SK-N-SH treated with all-trans-retinoic acid at 6 μM for 48 hours (cell line): ENCODE measurements at regions not wholly inside any gene's neighbourhood (a gene's known extent, or its start where the extent isn't known, plus 50 kb on each side); places are given as distances from the start of the nearest gene placed in this dataset.

ENCODE experiments used
- ATAC-seq: fragments of 200-7000 bp; cut with Tn5 transposase; 3 replicates; pipeline ENCODE4 v1.9.1; 2020; ENCODE audit warnings: mild to moderate bottlenecking, moderate library complexity
- ARNTL ChIP-seq: fragments of 450-650 bp; formaldehyde crosslinking; IDR thresholded peaks from 2 replicates; pipeline ENCODE4 v1.5.0; 2020; ENCODE audit warnings: low read depth, mild to moderate bottlenecking, moderate library complexity, borderline replicate concordance
- BACH2 ChIP-seq: fragments of 250-450 bp; sonication (Bioruptor Pico); IDR thresholded peaks from 2 replicates; pipeline ENCODE4 v1.9.0; 2021; ENCODE audit warnings: mild to moderate bottlenecking, borderline replicate concordance
- CREB5 ChIP-seq: fragments of 250-450 bp; sonication (Bioruptor Pico); IDR thresholded peaks from 2 replicates; pipeline ENCODE4 v1.5.1; 2020; ENCODE audit warnings: low read depth, mild to moderate bottlenecking, moderate library complexity
- CSDC2 ChIP-seq: fragments of 250-450 bp; sonication (Bioruptor Pico); IDR thresholded peaks from 2 replicates; pipeline ENCODE4 v1.5.0; 2020; ENCODE audit warnings: mild to moderate bottlenecking, moderate library complexity
- ESRRG ChIP-seq: fragments of 250-450 bp; sonication (Bioruptor Pico); IDR thresholded peaks from 2 replicates; pipeline ENCODE4 v1.6.1; 2021; ENCODE audit warnings: mild to moderate bottlenecking
- ISL1 ChIP-seq: fragments of 250-450 bp; sonication (Bioruptor Pico); IDR thresholded peaks from 2 replicates; pipeline ENCODE4 v2.1.2; 2022; ENCODE audit warnings: mild to moderate bottlenecking, moderate library complexity
- PPARA ChIP-seq: fragments of 250-450 bp; sonication (Bioruptor Pico); IDR thresholded peaks from 2 replicates; pipeline ENCODE4 v1.5.0; 2020; ENCODE audit warnings: mild to moderate bottlenecking, borderline replicate concordance
- SNAI2 ChIP-seq: fragments of 250-450 bp; sonication (Bioruptor Pico); IDR thresholded peaks from 2 replicates; pipeline ENCODE4 v1.5.0; 2020; ENCODE audit warnings: mild to moderate bottlenecking, moderate library complexity
- TCF4 ChIP-seq: fragments of 250-450 bp; sonication (Bioruptor Pico); IDR thresholded peaks from 2 replicates; pipeline ENCODE4 v1.8.0; 2021; ENCODE audit warnings: mild to moderate bottlenecking, moderate library complexity, borderline replicate concordance
- TOX ChIP-seq: fragments of 250-450 bp; sonication (Bioruptor Pico); IDR thresholded peaks from 2 replicates; pipeline ENCODE4 v1.8.0; 2021; ENCODE audit warnings: mild to moderate bottlenecking, moderate library complexity, borderline replicate concordance
- TSHZ2 ChIP-seq: fragments of 250-450 bp; sonication (Bioruptor Pico); IDR thresholded peaks from 2 replicates; pipeline ENCODE4 v1.5.0; 2020; ENCODE audit warnings: mild to moderate bottlenecking, moderate library complexity
- ZC3H10 ChIP-seq: fragments of 250-450 bp; sonication (Bioruptor Pico); IDR thresholded peaks from 2 replicates; pipeline ENCODE4 v1.5.1; 2021; ENCODE audit warnings: mild to moderate bottlenecking, moderate library complexity
- ZFP3 ChIP-seq: fragments of 250-450 bp; sonication (Bioruptor Pico); IDR thresholded peaks from 2 replicates; pipeline ENCODE4 v1.5.0; 2020; ENCODE audit warnings: mild to moderate bottlenecking, moderate library complexity
- ZFP30 ChIP-seq: fragments of 450-650 bp; formaldehyde crosslinking; IDR thresholded peaks from 2 replicates; pipeline ENCODE4 v1.5.0; 2022; ENCODE audit warnings: mild to moderate bottlenecking, moderate library complexity
- ZNF565 ChIP-seq: fragments of 450-650 bp; formaldehyde crosslinking; conservative IDR thresholded peaks from 2 replicates; pipeline ENCODE4 v1.5.0; 2020; ENCODE audit warnings: low read depth, mild to moderate bottlenecking, moderate library complexity
- ZNF70 ChIP-seq: fragments of 450-650 bp; formaldehyde crosslinking; IDR thresholded peaks from 2 replicates; pipeline ENCODE4 v1.5.0; 2020; ENCODE audit warnings: mild to moderate bottlenecking, moderate library complexity
- ZNF8 ChIP-seq: fragments of 450-650 bp; formaldehyde crosslinking; IDR thresholded peaks from 2 replicates; pipeline ENCODE4 v1.5.0; 2020; ENCODE audit warnings: mild to moderate bottlenecking, moderate library complexity
- TF ChIP-seq, protein P1 (sequence below): fragments of 250-450 bp; sonication (Bioruptor Pico); IDR thresholded peaks from 2 replicates; pipeline ENCODE4 v1.8.0; 2020; ENCODE audit warnings: mild to moderate bottlenecking, moderate library complexity, borderline replicate concordance
- TF ChIP-seq, protein P2 (sequence below): fragments of 250-450 bp; sonication (Bioruptor Pico); IDR thresholded peaks from 2 replicates; pipeline ENCODE4 v1.8.0; 2021; ENCODE audit warnings: low read depth, mild to moderate bottlenecking, moderate library complexity, borderline replicate concordance

- no peak for ATAC-seq
- TF ChIP-seq BACH2 (no peak), ZC3H10 (CRISPR knock-in tag) (no peak), ZNF70 (CRISPR knock-in tag) (no peak), CREB5 (CRISPR knock-in tag) (no peak), ARNTL (CRISPR knock-in tag) (no peak), ZFP30 (CRISPR knock-in tag) (no peak), TOX (CRISPR knock-in tag) (no peak), CSDC2 (no peak), ZNF8 (no peak), ZFP3 (CRISPR knock-in tag) (no peak), TCF4 (no peak)
Observed at GRCh38 chr3:463252-464192, 267.0 kb downstream of the CHL1 start.

DNA sequence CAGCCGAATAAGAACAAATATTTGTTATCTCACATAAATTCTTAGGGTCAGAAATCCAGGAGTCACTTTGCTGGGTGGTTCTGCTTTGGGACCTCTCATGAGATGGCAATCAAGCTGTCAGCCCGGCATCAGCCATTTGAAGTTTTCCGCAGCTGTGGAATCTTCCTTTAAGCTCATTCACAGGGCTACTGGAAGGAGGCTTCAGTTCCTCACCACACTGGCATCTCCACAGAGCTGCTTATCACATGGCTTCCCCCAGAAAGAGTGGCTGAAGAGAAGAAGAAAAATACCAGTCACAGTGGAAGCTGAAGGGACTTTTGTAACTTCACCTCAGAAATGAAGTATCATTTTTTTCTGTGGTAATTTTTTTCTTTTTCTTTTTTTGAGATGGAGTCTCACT is 267.7 kb downstream of the CHL1 start:
- TF ChIP-seq ESRRG (CRISPR knock-in tag) (no peak), SNAI2 (no peak), ZNF565 (CRISPR knock-in tag) (no peak), ISL1 (CRISPR knock-in tag) (no peak), ZNF8 (no peak)
- no peak for ATAC-seq

GRCh38 chr3:468172-468571 is 271.6 kb downstream of the CHL1 start:
- TF ChIP-seq SNAI2, result no peak
- no peak for TF ChIP-seq ZNF565 (CRISPR knock-in tag)
- TF ChIP-seq ISL1 (CRISPR knock-in tag), result no peak
- no peak for TF ChIP-seq CSDC2
- no peak for TF ChIP-seq ZNF8
- TF ChIP-seq ZNF70 (CRISPR knock-in tag), result no peak
- TF ChIP-seq CREB5 (CRISPR knock-in tag), result no peak
- TF ChIP-seq ZFP30 (CRISPR knock-in tag), result no peak
- TF ChIP-seq PPARA (CRISPR knock-in tag), result no peak
- TF ChIP-seq, all 23 proteins: peak for 0
- no peak for ATAC-seq

DNA sequence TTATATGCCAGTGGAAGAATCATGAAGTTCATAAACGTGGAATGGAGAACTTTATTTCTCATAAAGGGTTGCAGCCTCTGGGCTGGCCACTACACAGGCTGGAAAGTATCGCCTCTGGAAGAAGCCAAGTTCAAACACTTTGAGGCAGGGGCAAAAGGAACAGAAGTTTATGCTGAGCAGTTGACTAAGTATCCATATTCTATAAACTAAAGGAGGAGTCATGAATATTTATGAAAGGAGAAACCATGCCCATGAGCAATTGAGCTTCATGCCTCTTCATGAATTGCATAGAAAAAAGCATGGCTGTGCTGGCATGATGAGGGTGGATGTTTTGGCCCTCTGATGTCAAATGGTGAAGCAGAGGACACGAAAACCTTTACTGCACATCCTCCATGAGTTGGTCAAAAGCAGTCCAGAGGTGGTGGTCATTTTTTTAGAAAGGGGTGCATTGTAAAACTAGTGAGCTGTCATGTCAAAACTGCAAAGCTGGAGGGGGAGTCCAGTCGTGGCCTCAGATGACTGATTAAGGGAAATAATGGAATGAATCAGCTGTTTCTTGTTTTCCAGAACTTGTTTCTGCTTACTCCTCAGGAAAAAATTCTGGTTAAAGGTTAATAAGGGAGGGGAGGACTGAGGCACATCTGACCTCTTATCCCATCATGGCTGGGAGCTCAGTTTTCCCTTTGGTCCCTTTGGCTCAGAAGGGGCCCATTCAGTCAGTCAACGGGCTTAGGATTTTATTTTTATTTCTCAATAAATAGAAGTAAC is 276.7 kb downstream of the CHL1 start:
- ATAC-seq, result no peak
- no peak for TF ChIP-seq ZNF565 (CRISPR knock-in tag)
- TF ChIP-seq BACH2, result no peak
- TF ChIP-seq ESRRG (CRISPR knock-in tag), result no peak
- TF ChIP-seq, protein P1, sequence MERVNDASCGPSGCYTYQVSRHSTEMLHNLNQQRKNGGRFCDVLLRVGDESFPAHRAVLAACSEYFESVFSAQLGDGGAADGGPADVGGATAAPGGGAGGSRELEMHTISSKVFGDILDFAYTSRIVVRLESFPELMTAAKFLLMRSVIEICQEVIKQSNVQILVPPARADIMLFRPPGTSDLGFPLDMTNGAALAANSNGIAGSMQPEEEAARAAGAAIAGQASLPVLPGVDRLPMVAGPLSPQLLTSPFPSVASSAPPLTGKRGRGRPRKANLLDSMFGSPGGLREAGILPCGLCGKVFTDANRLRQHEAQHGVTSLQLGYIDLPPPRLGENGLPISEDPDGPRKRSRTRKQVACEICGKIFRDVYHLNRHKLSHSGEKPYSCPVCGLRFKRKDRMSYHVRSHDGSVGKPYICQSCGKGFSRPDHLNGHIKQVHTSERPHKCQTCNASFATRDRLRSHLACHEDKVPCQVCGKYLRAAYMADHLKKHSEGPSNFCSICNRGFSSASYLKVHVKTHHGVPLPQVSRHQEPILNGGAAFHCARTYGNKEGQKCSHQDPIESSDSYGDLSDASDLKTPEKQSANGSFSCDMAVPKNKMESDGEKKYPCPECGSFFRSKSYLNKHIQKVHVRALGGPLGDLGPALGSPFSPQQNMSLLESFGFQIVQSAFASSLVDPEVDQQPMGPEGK (CRISPR knock-in tag), result no peak
- no peak for TF ChIP-seq TCF4
- TF ChIP-seq CSDC2, result no peak
- TF ChIP-seq TOX (CRISPR knock-in tag), result no peak
- TF ChIP-seq ZFP3 (CRISPR knock-in tag), result no peak
- no peak for TF ChIP-seq ARNTL (CRISPR knock-in tag)
- no peak for TF ChIP-seq SNAI2
- TF ChIP-seq, protein P2, sequence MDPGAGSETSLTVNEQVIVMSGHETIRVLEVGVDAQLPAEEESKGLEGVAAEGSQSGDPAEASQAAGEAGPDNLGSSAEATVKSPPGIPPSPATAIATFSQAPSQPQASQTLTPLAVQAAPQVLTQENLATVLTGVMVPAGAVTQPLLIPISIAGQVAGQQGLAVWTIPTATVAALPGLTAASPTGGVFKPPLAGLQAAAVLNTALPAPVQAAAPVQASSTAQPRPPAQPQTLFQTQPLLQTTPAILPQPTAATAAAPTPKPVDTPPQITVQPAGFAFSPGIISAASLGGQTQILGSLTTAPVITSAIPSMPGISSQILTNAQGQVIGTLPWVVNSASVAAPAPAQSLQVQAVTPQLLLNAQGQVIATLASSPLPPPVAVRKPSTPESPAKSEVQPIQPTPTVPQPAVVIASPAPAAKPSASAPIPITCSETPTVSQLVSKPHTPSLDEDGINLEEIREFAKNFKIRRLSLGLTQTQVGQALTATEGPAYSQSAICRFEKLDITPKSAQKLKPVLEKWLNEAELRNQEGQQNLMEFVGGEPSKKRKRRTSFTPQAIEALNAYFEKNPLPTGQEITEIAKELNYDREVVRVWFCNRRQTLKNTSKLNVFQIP, result no peak
- TF ChIP-seq ZFP30 (CRISPR knock-in tag), result no peak
- no peak for TF ChIP-seq PPARA (CRISPR knock-in tag)
- no peak for TF ChIP-seq ZC3H10 (CRISPR knock-in tag)
- TF ChIP-seq TSHZ2, result no peak
- TF ChIP-seq ZNF70 (CRISPR knock-in tag), result no peak
- no peak for TF ChIP-seq ZNF8
- no peak for TF ChIP-seq ISL1 (CRISPR knock-in tag)
- TF ChIP-seq, all 23 proteins: peak for 0
